CD4-positive, alpha-beta T cell treated with Interleukin-4 for 4 hours (primary cell): ENCODE measurements at regions not wholly inside any gene's neighbourhood (a gene's known extent, or its start where the extent isn't known, plus 50 kb on each side); places are given as distances from the start of the nearest gene placed in this dataset.

Experiments
- DNase-seq: peaks from one replicate; pipeline ENCODE4 v3.0.0-alpha.2; 2020

GRCh38 chr4:115723621-115724020, 610.2 kb upstream of the NDST4 start:
- DNase-seq, result no peak

- DNase-seq, result no peak
These were observed 607.2 kb upstream of the NDST4 start for GRCh38 chr4:115720611-115721010.

- DNase-seq, result no peak
These were observed 598.2 kb upstream of the NDST4 start for GRCh38 chr4:115711575-115711974.

DNA sequence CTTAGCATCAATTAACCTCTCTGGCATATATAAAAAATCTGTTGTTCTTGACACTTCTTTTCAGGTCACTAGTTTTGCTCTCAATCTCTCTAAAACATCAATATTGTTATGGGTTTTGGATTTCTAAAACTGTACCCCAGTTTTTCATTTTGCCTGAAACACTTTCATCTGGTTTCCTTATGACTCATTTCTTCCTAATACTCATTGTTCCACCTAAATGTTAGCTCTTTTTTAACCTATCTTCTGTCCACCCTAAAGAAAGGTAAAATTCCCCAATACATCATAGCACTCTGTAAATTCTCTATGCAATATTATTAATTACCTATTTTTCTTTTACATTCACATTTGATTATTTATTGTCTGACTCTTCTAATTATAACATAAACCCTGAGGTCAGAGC, 575.5 kb upstream of the NDST4 start:
- no peak for DNase-seq

GRCh38 chr4:115687052-115687755, 573.8 kb upstream of the NDST4 start:
- no peak for DNase-seq

DNA sequence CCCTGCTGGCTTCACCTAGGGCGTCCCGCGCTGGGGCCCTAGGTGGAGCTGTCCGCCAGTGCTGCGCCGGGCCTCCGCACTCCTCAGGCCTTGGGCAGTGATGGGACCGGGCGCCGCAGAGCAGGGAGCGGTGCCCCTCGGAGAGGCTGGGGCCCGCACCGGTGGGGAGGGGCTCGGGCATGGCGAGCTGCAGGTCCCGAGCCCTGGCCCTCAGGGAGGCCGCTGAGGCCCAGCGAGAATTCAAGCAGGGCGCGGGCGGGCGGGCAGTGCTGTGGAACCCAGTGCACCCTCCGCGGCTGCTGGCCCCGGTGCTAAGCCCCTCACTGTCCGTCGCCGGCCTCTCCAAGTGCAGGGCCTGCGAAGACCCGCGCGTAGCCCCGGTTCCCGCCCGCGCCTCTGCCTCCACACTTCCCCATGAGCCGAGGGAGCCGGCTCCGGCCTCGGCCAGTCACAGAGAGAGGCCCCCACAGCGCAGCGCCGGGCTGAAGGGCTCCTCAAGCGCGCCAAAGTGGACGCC, 565.1 kb upstream of the NDST4 start:
- DNase-seq, result no peak

- DNase-seq, result no peak
These were observed 562.3 kb upstream of the NDST4 start for GRCh38 chr4:115675719-115676118.

DNA sequence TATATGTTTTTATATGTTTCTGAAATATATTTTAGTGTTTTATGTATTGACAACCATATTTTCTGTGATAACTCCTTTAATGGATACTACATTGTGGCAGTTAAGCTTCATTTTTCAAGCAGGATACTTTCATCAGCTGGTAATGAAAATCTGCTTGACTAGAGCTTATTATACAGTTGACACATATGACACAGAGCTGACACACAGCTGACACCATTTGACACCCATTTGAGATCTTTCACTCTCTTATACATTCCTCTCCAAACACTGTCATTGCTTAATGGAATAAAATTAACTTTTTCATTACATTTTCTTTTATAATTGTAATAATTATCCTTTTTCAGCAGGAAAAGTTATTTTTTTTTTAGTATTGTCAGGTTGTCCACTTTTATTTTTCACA, 561.1 kb upstream of the NDST4 start:
- no peak for DNase-seq

DNA sequence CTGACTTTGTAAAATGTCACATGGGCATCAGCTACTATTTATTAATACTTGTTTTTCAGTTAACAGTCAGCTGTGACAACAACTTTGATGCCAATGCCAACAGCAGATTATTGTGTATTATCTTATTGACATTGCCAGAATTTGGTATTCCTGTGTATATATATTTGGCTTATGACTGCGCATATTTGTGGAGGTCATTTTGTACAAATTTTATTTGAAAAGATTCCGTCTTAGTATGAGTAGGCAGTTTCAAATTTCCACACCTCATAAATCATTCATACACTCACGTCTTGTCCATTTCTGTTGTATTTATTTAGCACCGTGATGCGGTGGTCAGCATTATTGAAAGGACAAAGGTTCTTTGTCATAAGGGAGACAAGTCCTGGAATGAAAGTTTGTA, 558.2 kb upstream of the NDST4 start:
- no peak for DNase-seq

DNA sequence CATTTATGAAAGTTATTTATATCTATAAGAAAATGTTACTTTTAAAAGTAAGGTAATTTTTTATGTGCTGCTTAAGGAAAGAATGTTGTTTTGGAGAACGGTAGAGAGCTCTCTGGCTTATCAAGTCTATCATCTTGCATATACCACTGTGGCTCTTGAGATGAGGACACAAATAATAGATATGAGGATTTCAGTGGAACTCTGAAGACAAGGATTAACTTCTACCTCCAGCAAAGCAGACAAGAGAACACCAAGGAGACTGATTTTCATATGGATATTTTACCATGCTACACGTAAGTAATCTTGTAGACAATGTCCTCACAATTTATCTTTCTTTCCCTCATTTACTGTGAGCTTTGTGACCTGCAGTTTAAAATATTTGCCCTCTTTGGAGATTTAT, 557.5 kb upstream of the NDST4 start:
- DNase-seq, result no peak

- no peak for DNase-seq
These were observed 555.0 kb upstream of the NDST4 start for GRCh38 chr4:115668396-115668795.

GRCh38 chr4:115664285-115664684, 550.9 kb upstream of the NDST4 start:
- no peak for DNase-seq

- DNase-seq, result no peak
These were observed 547.0 kb upstream of the NDST4 start for GRCh38 chr4:115660465-115660864.

- no peak for DNase-seq
These were observed 544.7 kb upstream of the NDST4 start for GRCh38 chr4:115657991-115658650.

DNA sequence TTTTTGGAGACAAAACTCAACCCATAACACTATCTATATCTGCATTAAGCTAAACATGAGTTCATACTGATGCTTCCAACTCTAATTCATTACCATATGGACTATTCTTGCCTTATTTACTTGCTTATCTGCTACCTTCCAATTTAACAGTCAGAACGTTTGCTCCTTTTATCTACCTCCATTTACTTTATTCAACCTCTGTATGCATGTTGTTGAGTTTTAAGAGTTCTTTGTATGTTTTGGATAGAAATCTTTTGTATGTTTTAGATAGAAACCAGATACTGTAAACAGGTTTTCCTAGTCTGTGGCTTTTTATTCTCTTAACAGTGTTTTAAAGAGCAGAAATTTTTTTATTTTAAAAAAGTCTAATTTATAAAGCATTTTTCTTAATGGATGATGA, 542.2 kb upstream of the NDST4 start:
- DNase-seq, result no peak

- no peak for DNase-seq
These were observed 535.4 kb upstream of the NDST4 start for GRCh38 chr4:115648786-115649185.

- DNase-seq, result no peak
These were observed 515.9 kb upstream of the NDST4 start for GRCh38 chr4:115629270-115629669.

DNA sequence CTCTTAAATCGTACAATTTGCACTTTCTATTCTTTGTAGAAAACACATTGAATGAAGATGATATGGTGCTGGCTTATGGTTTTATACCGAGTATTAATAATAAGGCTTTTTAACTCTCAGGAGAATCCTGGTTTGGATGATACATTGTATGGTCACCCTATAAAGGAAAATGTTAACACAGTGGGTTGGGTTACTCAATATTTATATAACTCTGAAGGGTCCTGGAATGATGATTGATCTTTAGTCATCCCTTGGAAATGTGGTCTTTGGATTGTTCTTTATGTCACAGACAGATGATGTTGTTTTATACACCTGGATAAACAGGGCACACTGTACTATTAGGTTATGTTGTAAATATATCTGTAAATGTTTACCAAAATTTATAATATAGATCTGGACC, 496.2 kb upstream of the NDST4 start:
- DNase-seq, result no peak

GRCh38 chr4:115607311-115607710, 493.9 kb upstream of the NDST4 start:
- no peak for DNase-seq

DNA sequence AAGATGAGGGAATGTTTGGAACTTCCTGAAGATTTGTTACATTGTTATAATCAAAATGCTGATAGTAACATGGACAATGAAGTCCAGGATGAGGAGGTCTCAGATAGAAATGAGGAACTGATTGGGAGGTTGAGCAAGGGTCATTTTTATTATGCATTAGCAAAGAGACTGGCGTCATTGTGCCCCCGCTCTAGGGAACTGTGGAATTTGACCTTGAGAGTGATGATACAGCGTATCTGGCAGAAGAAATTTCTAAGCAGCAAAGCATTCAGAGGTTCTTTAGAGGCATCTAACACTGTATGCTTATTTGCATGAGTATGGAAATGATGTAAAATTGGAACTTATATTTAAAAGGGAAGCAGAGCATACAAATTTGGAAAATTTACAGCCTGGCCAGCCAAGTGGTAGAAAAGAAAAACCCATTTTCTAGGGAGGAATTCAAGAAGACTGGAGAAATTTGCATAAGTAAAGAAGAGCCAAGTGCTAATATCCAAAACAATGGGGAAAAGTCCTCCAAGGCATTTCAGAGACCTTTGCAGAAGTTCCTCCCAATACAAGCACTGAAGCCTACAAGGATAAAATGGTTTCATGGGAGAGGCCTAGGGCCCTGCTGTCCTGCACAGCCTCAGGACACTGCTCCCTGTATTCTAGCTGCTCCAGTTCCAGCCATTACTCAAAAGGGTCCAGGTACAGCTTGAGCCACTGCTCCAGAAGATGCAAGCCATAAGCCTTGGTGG, 483.0 kb upstream of the NDST4 start:
- no peak for DNase-seq

- no peak for DNase-seq
These were observed 467.5 kb upstream of the NDST4 start for GRCh38 chr4:115580901-115581300.

DNA sequence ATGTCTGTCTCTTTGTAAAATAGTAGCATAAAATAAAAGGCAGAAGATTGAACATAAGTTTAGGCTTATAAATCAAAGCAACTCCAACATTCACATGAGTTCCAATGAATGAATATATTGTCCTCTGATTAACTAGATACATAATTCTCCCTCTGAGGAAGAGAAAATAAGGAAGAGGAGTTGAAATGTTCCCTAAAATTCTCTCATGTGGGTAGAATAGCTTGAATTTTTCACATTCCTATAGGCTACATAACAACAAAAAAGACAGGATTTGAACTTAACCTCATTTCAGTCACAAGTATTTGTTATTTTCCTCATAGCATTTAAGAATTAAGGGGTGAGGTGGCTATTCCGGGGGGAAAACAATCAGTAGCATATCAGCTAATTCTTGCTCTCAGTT, 462.4 kb upstream of the NDST4 start:
- DNase-seq, result no peak

DNA sequence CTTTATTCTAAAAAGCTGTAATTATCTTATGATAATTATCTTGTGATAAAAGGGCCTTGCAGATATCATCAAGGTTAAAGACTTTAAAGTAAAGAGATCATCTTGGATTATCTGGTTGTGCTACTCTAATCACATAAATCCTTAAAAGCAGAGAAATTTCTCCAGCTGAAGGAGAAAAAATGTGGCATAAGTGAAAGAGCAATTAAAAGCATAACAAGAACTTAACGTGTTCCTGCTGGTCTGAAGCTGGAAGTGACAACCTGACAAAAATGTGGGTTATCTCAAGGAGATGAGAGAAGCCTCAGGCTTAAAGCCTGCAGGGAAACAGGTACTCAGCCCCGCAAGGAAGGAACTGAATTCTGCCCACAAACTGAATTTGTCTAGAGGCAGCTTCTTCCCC, 449.1 kb upstream of the NDST4 start:
- DNase-seq, result no peak

DNA sequence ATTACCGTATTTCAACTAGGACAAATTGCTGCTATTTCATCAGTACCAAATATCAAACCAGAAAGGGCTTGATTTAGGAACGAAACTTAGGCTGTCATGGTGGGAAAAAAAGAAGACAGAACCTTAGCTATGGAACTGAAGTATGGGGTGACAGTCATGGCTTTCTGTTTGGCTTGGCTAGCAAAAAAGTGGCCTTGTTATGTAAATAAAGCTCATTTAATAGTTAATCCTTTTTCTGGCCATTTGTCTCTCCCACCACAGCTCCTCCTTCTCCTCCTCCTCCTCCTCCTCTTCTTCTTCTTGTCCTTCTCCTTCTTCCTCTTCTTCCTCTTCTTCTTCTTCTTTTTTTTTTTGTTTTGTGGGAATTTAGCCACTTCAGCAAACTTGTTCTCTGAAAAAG, 434.7 kb upstream of the NDST4 start:
- DNase-seq, result no peak
